ENCODE measurements at regions not wholly inside any gene's neighbourhood (a gene's known extent, or its start where the extent isn't known, plus 50 kb on each side); places are given as distances from the start of the nearest gene placed in this dataset.
"Not testable (repeated sequence)": the region's sequence is repeated elsewhere in the genome, so short reads cannot be mapped to it uniquely, and the experiment has no call there.

GRCh38 chr5:74519679-74520078 lies 120.8 kb downstream of the ENC1 start:
- no peaks in the 10 kb centered on the region for H3K36me3 ChIP-seq (ENCODE audit: control insufficient read depth, insufficient read depth, low read length)
- no peak for DNase-seq (ENCODE audit: low read depth)
- H3K27me3 ChIP-seq (ENCODE audit: control insufficient read depth, insufficient read depth, low read length), result no peaks in the 10 kb centered on the region
- H3K4me3 ChIP-seq (ENCODE audit: low read depth, low read length), result no peak overlapping the region
- no peak for TF ChIP-seq CTCF (IDR thresholded peaks at IDR 0.05; ENCODE audit: insufficient read depth, low read length, poor library complexity, severe bottlenecking)

- Histone ChIP-seq H3K4me3 (ENCODE audit: low read depth, low read length) (no peak overlapping the region), H3K27me3 (ENCODE audit: control insufficient read depth, insufficient read depth, low read length) (no peaks in the 10 kb centered on the region), H3K36me3 (ENCODE audit: control insufficient read depth, insufficient read depth, low read length) (no peaks in the 10 kb centered on the region)
- no peak for TF ChIP-seq CTCF (IDR thresholded peaks at IDR 0.05; ENCODE audit: insufficient read depth, low read length, poor library complexity, severe bottlenecking)
- DNase-seq (ENCODE audit: low read depth), result no peak
Measured at GRCh38 chr5:74519161-74519571, 121.4 kb downstream of the ENC1 start.

- no peak for TF ChIP-seq CTCF (IDR thresholded peaks at IDR 0.05; ENCODE audit: insufficient read depth, low read length, poor library complexity, severe bottlenecking)
- no peaks in the 10 kb centered on the region for H3K36me3 ChIP-seq (ENCODE audit: control insufficient read depth, insufficient read depth, low read length)
- H3K27me3 ChIP-seq (ENCODE audit: control insufficient read depth, insufficient read depth, low read length), result no peaks in the 10 kb centered on the region
- DNase-seq (ENCODE audit: low read depth), result no peak
- H3K4me3 ChIP-seq (ENCODE audit: low read depth, low read length), result no peak overlapping the region
Measured at GRCh38 chr5:74517700-74518099, 122.8 kb downstream of the ENC1 start.

GRCh38 chr5:74516211-74516636 lies 124.3 kb downstream of the ENC1 start:
- DNase-seq (ENCODE audit: low read depth), result peak; percentile 67
- TF ChIP-seq CTCF (IDR thresholded peaks at IDR 0.05; ENCODE audit: insufficient read depth, low read length, poor library complexity, severe bottlenecking), result no peak

GRCh38 chr5:74514888-74515551 lies 125.5 kb downstream of the ENC1 start:
- Histone ChIP-seq H3K36me3 (ENCODE audit: control insufficient read depth, insufficient read depth, low read length) (no peaks in the 10 kb centered on the region), H3K27me3 (ENCODE audit: control insufficient read depth, insufficient read depth, low read length) (no peaks in the 10 kb centered on the region), H3K4me3 (ENCODE audit: low read depth, low read length) (no peak overlapping the region)
- no peak for TF ChIP-seq CTCF (IDR thresholded peaks at IDR 0.05; ENCODE audit: insufficient read depth, low read length, poor library complexity, severe bottlenecking)
- DNase-seq (ENCODE audit: low read depth), result no peak

More at GRCh38 chr5:74516211-74516636, 124.3 kb downstream of the ENC1 start:
- Histone ChIP-seq H3K27me3 (ENCODE audit: control insufficient read depth, insufficient read depth, low read length) (no peaks in the 10 kb centered on the region), H3K36me3 (ENCODE audit: control insufficient read depth, insufficient read depth, low read length) (no peaks in the 10 kb centered on the region), H3K4me3 (ENCODE audit: low read depth, low read length) (no peak overlapping the region)

GRCh38 chr5:74511770-74512169 lies 128.8 kb downstream of the ENC1 start:
- H3K36me3 ChIP-seq (ENCODE audit: control insufficient read depth, insufficient read depth, low read length); H3K27me3 ChIP-seq (ENCODE audit: control insufficient read depth, insufficient read depth, low read length); DNase-seq (ENCODE audit: low read depth); H3K4me3 ChIP-seq (ENCODE audit: low read depth, low read length): not testable (repeated sequence)
